H1 (cell line): ENCODE measurements at regions not wholly inside any gene's neighbourhood (a gene's known extent, or its start where the extent isn't known, plus 50 kb on each side); places are given as distances from the start of the nearest gene placed in this dataset.

Experiments used
- ATF3 ChIP-seq: IDR thresholded peaks from 2 replicates; pipeline ENCODE4 v1.6.1; 2011; ENCODE audit warnings: low read depth, mild to moderate bottlenecking, low read length; ENCODE audit not compliant: insufficient read depth
- CTCF ChIP-seq, 3 experiments: IDR thresholded peaks; 1 replicate in 2 of 3; 2 replicates in 1 of 3; pipeline versions ENCODE4 v1.5.1 to v1.6.1; 2011; ENCODE audit warnings: low read length in 3 of 3, mild to moderate bottlenecking in 3 of 3, inconsistent platforms in 2 of 3, low read depth in 1 of 3, moderate library complexity in 1 of 3; ENCODE audit not compliant: insufficient read depth in 1 of 3; ENCODE audit errors: control extremely low read depth in 1 of 3
- JUN ChIP-seq: IDR thresholded peaks from 2 replicates; pipeline ENCODE4 v1.6.1; 2011; ENCODE audit warnings: low read depth, mild to moderate bottlenecking, improper control_type of control experiment, low read length
- POLR2A ChIP-seq, 2 experiments: IDR thresholded peaks; 1 replicate in 1 of 2; 2 replicates in 1 of 2; pipeline ENCODE4 v1.6.1; 2011; ENCODE audit warnings: low read depth in 2 of 2, low read length in 2 of 2, mild to moderate bottlenecking in 2 of 2; ENCODE audit errors: control extremely low read depth in 1 of 2
- POLR2AphosphoS5 ChIP-seq: IDR thresholded peaks from 2 replicates; pipeline ENCODE4 v1.6.1; 2011; ENCODE audit warnings: low read depth, low read length
- SRF ChIP-seq: IDR thresholded peaks from 2 replicates; pipeline ENCODE4 v1.6.1; 2011; ENCODE audit warnings: mild to moderate bottlenecking, low read depth, low read length, moderate library complexity
- TEAD4 ChIP-seq: IDR thresholded peaks from 2 replicates; pipeline ENCODE4 v1.6.1; 2012; ENCODE audit warnings: low read depth, low read length, inconsistent platforms, mixed read lengths

DNA sequence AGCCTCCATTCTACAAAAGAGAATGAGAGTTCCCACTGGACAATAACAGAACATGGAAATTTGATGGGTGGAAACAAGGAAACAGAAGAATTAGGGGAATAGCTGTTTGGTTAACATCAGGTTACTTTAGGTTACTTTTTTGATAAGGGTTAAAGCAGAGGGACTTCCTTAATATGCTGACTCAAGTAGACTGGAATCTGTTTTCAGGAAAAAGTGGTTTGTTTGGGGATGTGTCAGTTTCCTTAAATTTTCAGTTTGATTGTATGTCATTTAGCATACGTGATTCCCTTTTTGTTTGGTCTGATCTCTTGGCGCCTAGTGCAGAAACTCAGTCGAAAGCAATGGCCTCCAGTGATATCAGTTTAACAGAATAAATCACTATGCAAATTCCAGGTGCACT, 411.8 kb upstream of the GRM7 start:
- no peak for TF ChIP-seq POLR2AphosphoS5
- no peak for TF ChIP-seq CTCF (IDR thresholded peaks at IDR 0.05; ENCODE audit: control extremely low read depth in 1 of 3, insufficient read depth in 1 of 3, low read depth in 1 of 3, low read length in 3 of 3)
- TF ChIP-seq ATF3 = no peak
- TF ChIP-seq JUN = no peak
- TF ChIP-seq TEAD4 = no peak
- no peak for TF ChIP-seq SRF
- no peak for TF ChIP-seq POLR2A (IDR thresholded peaks at IDR 0.05; ENCODE audit: control extremely low read depth in 1 of 2, low read depth in 2 of 2, low read length in 2 of 2)
